ENCODE measurements at regions not wholly inside any gene's neighbourhood (a gene's known extent, or its start where the extent isn't known, plus 50 kb on each side); places are given as distances from the start of the nearest gene placed in this dataset.

- DNase-seq (ENCODE audit: low spot score) (no peak), ATAC-seq (no peak)
- no peaks in the 10 kb centered on the region for H3K4me1 Mint-ChIP-seq
- CTCF ChIA-PET = no interaction called here
- no peak overlapping the region for H3K27ac Mint-ChIP-seq
- TF ChIP-seq ATF6 (CRISPR knock-in tag; IDR thresholded peaks at IDR 0.05) = no peak
- TF ChIP-seq ZBTB21 (CRISPR knock-in tag; IDR thresholded peaks at IDR 0.05; ENCODE audit: borderline replicate concordance) = no peak
- no peak for TF ChIP-seq KAT7 (CRISPR knock-in tag; IDR thresholded peaks at IDR 0.05; ENCODE audit: borderline replicate concordance)
- no peak for TF ChIP-seq ZNF671 (CRISPR knock-in tag; IDR thresholded peaks at IDR 0.05)
- no peak for TF ChIP-seq EMX1 (CRISPR knock-in tag; IDR thresholded peaks at IDR 0.05)
- no peak for TF ChIP-seq SMAD3 (CRISPR knock-in tag; IDR thresholded peaks at IDR 0.05; ENCODE audit: borderline replicate concordance)
- no peak for TF ChIP-seq JUN (CRISPR knock-in tag; IDR thresholded peaks at IDR 0.05)
- TF ChIP-seq GTF2I (CRISPR knock-in tag; conservative IDR thresholded peaks at IDR 0.05) = no peak
- TF ChIP-seq NFE2L1 (CRISPR knock-in tag; IDR thresholded peaks at IDR 0.05) = no peak
- TF ChIP-seq JAZF1 (CRISPR knock-in tag; IDR thresholded peaks at IDR 0.05) = no peak
- no peak for TF ChIP-seq CTCF (IDR thresholded peaks at IDR 0.05)
- H3K9me3 Mint-ChIP-seq = peaks cover 35% of the 10 kb centered on the region
- no peaks in the 10 kb centered on the region; the same call in 1 of the 2 replicates for H3K27me3 Mint-ChIP-seq (ENCODE audit: low read depth)
- H3K4me3 Mint-ChIP-seq = no peak overlapping the region
- H3K36me3 Mint-ChIP-seq = peaks cover 18% of the 10 kb centered on the region
- POLR2A ChIA-PET = no interaction called here
Measured at GRCh38 chr3:162278834-162279233, 782.2 kb downstream of the OTOL1 start.

GRCh38 chr3:162285259-162285658, 788.7 kb downstream of the OTOL1 start:
- ATAC-seq (no peak), DNase-seq (ENCODE audit: low spot score) (no peak)
- no peaks in the 10 kb centered on the region; the same call in 1 of the 2 replicates for H3K27me3 Mint-ChIP-seq (ENCODE audit: low read depth)
- ChIA-PET POLR2A (no interaction called here), CTCF (no interaction called here)
- H3K4me3 Mint-ChIP-seq = no peak overlapping the region
- peaks cover 20% of the 10 kb centered on the region for H3K36me3 Mint-ChIP-seq
- peaks cover 22% of the 10 kb centered on the region for H3K9me3 Mint-ChIP-seq
- 0 out of 2 replicates have a peak, but pooled peaks cover 2% of the 10 kb centered on the region for H3K4me1 Mint-ChIP-seq
- H3K27ac Mint-ChIP-seq = no peak overlapping the region
- no peak for TF ChIP-seq ZSCAN18 (CRISPR knock-in tag; IDR thresholded peaks at IDR 0.05)
- no peak for TF ChIP-seq ZNF281 (CRISPR knock-in tag; IDR thresholded peaks at IDR 0.05)
- TF ChIP-seq CTCF (IDR thresholded peaks at IDR 0.05) = no peak
- TF ChIP-seq NR2C2 (CRISPR knock-in tag; IDR thresholded peaks at IDR 0.05) = no peak
- no peak for TF ChIP-seq ZBTB43 (CRISPR knock-in tag; IDR thresholded peaks at IDR 0.05)
- TF ChIP-seq STAT6 (CRISPR knock-in tag; conservative IDR thresholded peaks at IDR 0.05; ENCODE audit: low read depth) = no peak
- no peak for TF ChIP-seq TEAD1 (CRISPR knock-in tag; IDR thresholded peaks at IDR 0.05)
- TF ChIP-seq E2F5 (CRISPR knock-in tag; IDR thresholded peaks at IDR 0.05) = no peak
- TF ChIP-seq CREM (CRISPR knock-in tag; IDR thresholded peaks at IDR 0.05) = no peak
- TF ChIP-seq SMAD3 (CRISPR knock-in tag; IDR thresholded peaks at IDR 0.05; ENCODE audit: borderline replicate concordance) = no peak

Data from WTC11 (cell line).